ENCODE measurements at regions not wholly inside any gene's neighbourhood (a gene's known extent, or its start where the extent isn't known, plus 50 kb on each side); places are given as distances from the start of the nearest gene placed in this dataset.

- DNase-seq (ENCODE audit: extremely low spot score) = no peak
These were observed 550.6 kb upstream of the ARGLU1 start for GRCh38 chr13:107118506-107118905.

GRCh38 chr13:107117327-107118012 is 549.5 kb upstream of the ARGLU1 start:
- ChIA-PET POLR2A (no interaction called here), CTCF (interaction anchor here (0.7 kb wide), 1 partner anchor 14 kb away, joined by 3 read pairs; no protein-coding TSS in a partner anchor)
- DNase-seq (ENCODE audit: extremely low spot score) = no peak
- TF ChIP-seq CTCF (IDR thresholded peaks at IDR 0.05; ENCODE audit: control extremely low read depth, extremely low read depth, low read depth, missing control alignments) = no peak

More at GRCh38 chr13:107118506-107118905, 550.6 kb upstream of the ARGLU1 start:
- POLR2A ChIA-PET = no interaction called here
- no peak for TF ChIP-seq CTCF (IDR thresholded peaks at IDR 0.05; ENCODE audit: control extremely low read depth, extremely low read depth, low read depth, missing control alignments)
- CTCF ChIA-PET = interaction anchor here (0.7 kb wide), 1 partner anchor 13 kb away, joined by 3 read pairs; no protein-coding TSS in a partner anchor

- POLR2A ChIA-PET = no interaction called here
- no peak for TF ChIP-seq CTCF (IDR thresholded peaks at IDR 0.05; ENCODE audit: control extremely low read depth, extremely low read depth, low read depth, missing control alignments)
- DNase-seq (ENCODE audit: extremely low spot score) = no peak
- CTCF ChIA-PET = interaction anchor here (1.0 to 1.4 kb wide), 3 partner anchors 10 to 13 kb away, joined by 3 to 4 read pairs (median 3); no protein-coding TSS in a partner anchor
These were observed 545.5 kb upstream of the ARGLU1 start for GRCh38 chr13:107113387-107113786.

GRCh38 chr13:107111248-107111647 is 543.3 kb upstream of the ARGLU1 start:
- no peak for TF ChIP-seq CTCF (IDR thresholded peaks at IDR 0.05; ENCODE audit: control extremely low read depth, extremely low read depth, low read depth, missing control alignments)
- ChIA-PET CTCF (no interaction called here), POLR2A (no interaction called here)
- no peak for DNase-seq (ENCODE audit: extremely low spot score)

GRCh38 chr13:107104631-107105030 is 536.7 kb upstream of the ARGLU1 start:
- POLR2A ChIA-PET = no interaction called here
- TF ChIP-seq CTCF (IDR thresholded peaks at IDR 0.05; ENCODE audit: control extremely low read depth, extremely low read depth, low read depth, missing control alignments) = no peak
- DNase-seq (ENCODE audit: extremely low spot score) = no peak
- CTCF ChIA-PET = no interaction called here

- ChIA-PET POLR2A (no interaction called here), CTCF (interaction anchor here (1.1 to 1.4 kb wide), 2 partner anchors 11 to 25 kb away, joined by 3 to 4 read pairs; no protein-coding TSS in a partner anchor)
- DNase-seq (ENCODE audit: extremely low spot score) = no peak
- no peak for TF ChIP-seq CTCF (IDR thresholded peaks at IDR 0.05; ENCODE audit: control extremely low read depth, extremely low read depth, low read depth, missing control alignments)
These were observed 534.7 kb upstream of the ARGLU1 start for GRCh38 chr13:107102676-107103075.
